LNCaP clone FGC (cell line): ENCODE measurements at regions not wholly inside any gene's neighbourhood (a gene's known extent, or its start where the extent isn't known, plus 50 kb on each side); places are given as distances from the start of the nearest gene placed in this dataset.

ENCODE experiments used
- DNase-seq: peaks from one replicate; pipeline ENCODE4 v3.0.0-alpha.2; 2011; ENCODE audit warnings: low read depth
- H3K4me3 ChIP-seq: 2 replicates; pipeline ENCODE4 v1.5.1; 2011; ENCODE audit warnings: mild to moderate bottlenecking, low read depth, low read length, control low read depth
- TF ChIP-seq, protein P1 (sequence below): IDR thresholded peaks from 2 replicates; pipeline ENCODE4 v1.5.1; 2012; ENCODE audit warnings: mild to moderate bottlenecking; ENCODE audit not compliant: control insufficient read depth, insufficient read depth; ENCODE audit errors: extremely low read depth

- no peak overlapping the region for H3K4me3 ChIP-seq
- no peak for DNase-seq
- TF ChIP-seq, protein P1, sequence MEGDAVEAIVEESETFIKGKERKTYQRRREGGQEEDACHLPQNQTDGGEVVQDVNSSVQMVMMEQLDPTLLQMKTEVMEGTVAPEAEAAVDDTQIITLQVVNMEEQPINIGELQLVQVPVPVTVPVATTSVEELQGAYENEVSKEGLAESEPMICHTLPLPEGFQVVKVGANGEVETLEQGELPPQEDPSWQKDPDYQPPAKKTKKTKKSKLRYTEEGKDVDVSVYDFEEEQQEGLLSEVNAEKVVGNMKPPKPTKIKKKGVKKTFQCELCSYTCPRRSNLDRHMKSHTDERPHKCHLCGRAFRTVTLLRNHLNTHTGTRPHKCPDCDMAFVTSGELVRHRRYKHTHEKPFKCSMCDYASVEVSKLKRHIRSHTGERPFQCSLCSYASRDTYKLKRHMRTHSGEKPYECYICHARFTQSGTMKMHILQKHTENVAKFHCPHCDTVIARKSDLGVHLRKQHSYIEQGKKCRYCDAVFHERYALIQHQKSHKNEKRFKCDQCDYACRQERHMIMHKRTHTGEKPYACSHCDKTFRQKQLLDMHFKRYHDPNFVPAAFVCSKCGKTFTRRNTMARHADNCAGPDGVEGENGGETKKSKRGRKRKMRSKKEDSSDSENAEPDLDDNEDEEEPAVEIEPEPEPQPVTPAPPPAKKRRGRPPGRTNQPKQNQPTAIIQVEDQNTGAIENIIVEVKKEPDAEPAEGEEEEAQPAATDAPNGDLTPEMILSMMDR = no peak
Observed at GRCh38 chr10:90557385-90557784, 300.5 kb downstream of the HTR7 start.

DNA sequence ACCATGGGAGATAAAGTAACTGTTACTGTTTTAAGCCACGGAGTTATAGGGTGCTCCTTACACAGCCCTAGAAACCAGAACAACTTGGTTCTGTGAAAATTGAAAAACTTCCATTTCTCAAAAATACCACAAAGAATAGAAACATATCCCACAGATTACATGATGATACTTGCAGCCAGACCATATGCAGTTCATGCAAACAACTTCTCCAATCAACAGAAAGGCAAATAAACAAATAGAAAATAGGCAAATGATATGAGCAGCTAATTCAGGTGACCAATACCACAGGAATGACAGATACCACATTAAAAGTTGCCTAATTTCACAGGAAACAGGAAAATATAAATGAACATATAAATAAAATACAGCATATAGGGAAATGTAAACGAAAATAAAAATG lies 297.5 kb downstream of the HTR7 start:
- TF ChIP-seq, protein P1 = no peak
- no peak overlapping the region for H3K4me3 ChIP-seq
- DNase-seq = no peak

GRCh38 chr10:90561666-90562065 lies 296.2 kb downstream of the HTR7 start:
- no peak for DNase-seq
- TF ChIP-seq, protein P1 = no peak
- H3K4me3 ChIP-seq = no peak overlapping the region

DNA sequence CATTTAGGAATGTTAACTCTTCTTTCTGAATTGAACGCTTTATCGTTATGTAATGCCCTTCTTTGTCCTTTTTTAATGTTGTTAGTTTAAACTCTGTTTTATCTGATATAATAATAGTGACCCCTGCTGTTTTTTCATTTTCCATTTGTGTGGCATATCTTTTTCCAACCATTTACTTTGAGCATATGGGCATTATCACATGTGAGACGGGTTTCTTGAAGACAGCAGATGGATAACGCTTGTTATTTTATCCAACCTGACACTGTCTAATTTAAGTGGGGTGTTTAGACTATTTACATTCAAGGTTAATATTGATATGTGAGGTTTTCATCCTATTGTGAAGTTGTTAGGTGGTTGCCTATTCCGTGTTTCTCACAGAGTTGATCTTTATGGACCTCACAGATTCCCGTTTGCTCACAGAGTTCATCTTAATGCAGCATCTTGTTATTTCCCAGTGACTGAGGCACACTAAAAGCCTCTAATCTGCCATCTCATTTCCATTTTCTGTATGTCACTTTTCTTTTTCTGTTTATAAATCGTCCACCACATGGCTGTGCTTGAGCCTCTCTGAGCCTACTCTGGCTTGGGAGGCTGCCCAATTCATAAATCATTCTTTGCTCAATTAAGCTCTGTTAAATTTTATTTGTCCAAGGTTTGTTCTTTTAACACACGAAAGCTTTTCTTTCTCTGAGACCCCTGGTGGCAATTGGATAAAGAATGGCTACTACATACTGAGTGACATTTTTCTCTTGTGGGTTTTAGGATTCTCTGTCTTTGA lies 286.2 kb downstream of the HTR7 start:
- H3K4me3 ChIP-seq = no peak overlapping the region
- no peak for DNase-seq
- TF ChIP-seq, protein P1 = no peak

DNA sequence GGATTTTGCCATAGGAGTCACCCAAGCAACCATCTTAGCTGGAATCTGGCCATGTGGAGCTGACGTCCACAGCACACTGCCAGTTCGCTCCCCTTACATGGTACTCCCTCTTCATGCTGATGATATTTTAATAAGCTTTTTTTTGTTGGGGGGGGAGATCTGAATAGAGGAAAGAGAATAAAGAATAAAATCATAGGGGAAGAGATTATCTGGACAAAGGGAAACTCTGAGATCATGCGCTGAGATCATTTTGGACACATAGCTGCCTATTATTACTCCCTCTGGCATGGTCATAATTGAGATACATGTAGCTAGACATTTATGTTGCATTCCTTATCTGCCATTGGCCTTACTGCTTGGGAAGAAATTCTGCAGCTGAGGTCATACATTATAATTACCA lies 282.7 kb downstream of the HTR7 start:
- no peak for DNase-seq
- TF ChIP-seq, protein P1 = no peak
- H3K4me3 ChIP-seq = no peak overlapping the region

GRCh38 chr10:90577569-90577968 lies 280.3 kb downstream of the HTR7 start:
- no peak overlapping the region for H3K4me3 ChIP-seq
- no peak for DNase-seq
- TF ChIP-seq, protein P1 = no peak
